ENCODE measurements at regions not wholly inside any gene's neighbourhood (a gene's known extent, or its start where the extent isn't known, plus 50 kb on each side); places are given as distances from the start of the nearest gene placed in this dataset.

- Histone ChIP-seq H2AFZ (ENCODE audit: low read depth, low read length) (no peak overlapping the region), H3K9me3 (ENCODE audit: insufficient read depth, low read length, severe bottlenecking) (no peaks in the 10 kb centered on the region), H3K4me1 (ENCODE audit: insufficient read depth, low read length) (no peaks in the 10 kb centered on the region), H4K20me1 (ENCODE audit: insufficient read depth, low read length) (no peaks in the 10 kb centered on the region), H3K4me3 (ENCODE audit: low read depth in 1 of 2, low read length in 2 of 2) (no peak overlapping the region), H3K79me2 (ENCODE audit: insufficient read depth, low read length) (no peaks in the 10 kb centered on the region), H3K9ac (ENCODE audit: low read depth, low read length) (no peak overlapping the region), H3K36me3 (ENCODE audit: insufficient read depth, low read length) (no peaks in the 10 kb centered on the region), H3K27ac (ENCODE audit: low read length) (no peak overlapping the region), H3K4me2 (ENCODE audit: insufficient read depth, low read length) (no peak overlapping the region), H3K27me3 (ENCODE audit: insufficient read depth, low read length, poor library complexity) (peaks cover 7% of the 10 kb centered on the region)
- TF ChIP-seq EZH2 (IDR thresholded peaks at IDR 0.05; ENCODE audit: borderline replicate concordance, low read depth, low read length, severe bottlenecking) (no peak), CTCF (IDR thresholded peaks at IDR 0.05; ENCODE audit: borderline replicate concordance, extremely low read depth, low read length, poor library complexity, severe bottlenecking) (no peak)
- ATAC-seq (ENCODE audit: insufficient read depth, low read depth) = no peak
- DNase-seq = no peak
Measured at GRCh38 chr3:187593451-187593850, 76.7 kb downstream of the SST start.

GRCh38 chr3:187590861-187591576, 79.2 kb downstream of the SST start:
- TF ChIP-seq CTCF (IDR thresholded peaks at IDR 0.05; ENCODE audit: borderline replicate concordance, extremely low read depth, low read length, poor library complexity, severe bottlenecking) (no peak), EZH2 (IDR thresholded peaks at IDR 0.05; ENCODE audit: borderline replicate concordance, low read depth, low read length, severe bottlenecking) (no peak)
- Histone ChIP-seq H3K27me3 (ENCODE audit: insufficient read depth, low read length, poor library complexity) (peaks cover 12% of the 10 kb centered on the region), H3K4me1 (ENCODE audit: insufficient read depth, low read length) (no peaks in the 10 kb centered on the region), H3K36me3 (ENCODE audit: insufficient read depth, low read length) (no peaks in the 10 kb centered on the region), H3K4me3 (ENCODE audit: low read depth in 1 of 2, low read length in 2 of 2) (no peak overlapping the region), H3K9ac (ENCODE audit: low read depth, low read length) (no peak overlapping the region), H3K9me3 (ENCODE audit: insufficient read depth, low read length, severe bottlenecking) (no peaks in the 10 kb centered on the region), H3K4me2 (ENCODE audit: insufficient read depth, low read length) (no peak overlapping the region), H4K20me1 (ENCODE audit: insufficient read depth, low read length) (no peaks in the 10 kb centered on the region), H2AFZ (ENCODE audit: low read depth, low read length) (no peak overlapping the region), H3K79me2 (ENCODE audit: insufficient read depth, low read length) (no peaks in the 10 kb centered on the region), H3K27ac (ENCODE audit: low read length) (no peak overlapping the region)
- ATAC-seq (ENCODE audit: insufficient read depth, low read depth) = no peak
- no peak for DNase-seq

GRCh38 chr3:187587076-187587475, 83.1 kb downstream of the SST start:
- Histone ChIP-seq H3K4me3 (ENCODE audit: low read depth in 1 of 2, low read length in 2 of 2) (no peak overlapping the region), H3K27me3 (ENCODE audit: insufficient read depth, low read length, poor library complexity) (peaks cover 13% of the 10 kb centered on the region), H3K4me2 (ENCODE audit: insufficient read depth, low read length) (no peak overlapping the region), H3K27ac (ENCODE audit: low read length) (no peak overlapping the region), H3K4me1 (ENCODE audit: insufficient read depth, low read length) (no peaks in the 10 kb centered on the region), H4K20me1 (ENCODE audit: insufficient read depth, low read length) (no peaks in the 10 kb centered on the region), H2AFZ (ENCODE audit: low read depth, low read length) (no peak overlapping the region), H3K36me3 (ENCODE audit: insufficient read depth, low read length) (no peaks in the 10 kb centered on the region), H3K9me3 (ENCODE audit: insufficient read depth, low read length, severe bottlenecking) (no peaks in the 10 kb centered on the region), H3K9ac (ENCODE audit: low read depth, low read length) (no peak overlapping the region), H3K79me2 (ENCODE audit: insufficient read depth, low read length) (no peaks in the 10 kb centered on the region)
- DNase-seq (no peak), ATAC-seq (ENCODE audit: insufficient read depth, low read depth) (no peak)
- TF ChIP-seq EZH2 (IDR thresholded peaks at IDR 0.05; ENCODE audit: borderline replicate concordance, low read depth, low read length, severe bottlenecking) = no peak
- TF ChIP-seq CTCF (IDR thresholded peaks at IDR 0.05; ENCODE audit: borderline replicate concordance, extremely low read depth, low read length, poor library complexity, severe bottlenecking) = no peak

All from DND-41 (cell line).